Cerebellar nuclear complex (tissue), 1 donor: ENCODE measurements at regions not wholly inside any gene's neighbourhood (a gene's known extent, or its start where the extent isn't known, plus 50 kb on each side); places are given as distances from the start of the nearest gene placed in this dataset.
"Not testable (repeated sequence)": the region's sequence is repeated elsewhere in the genome, so short reads cannot be mapped to it uniquely, and the experiment has no call there.

Experiments used
- DNase-seq, 2 experiments: peaks; one replicate each; lab custom pipeline; 2025; lab: John Stamatoyannopoulos, UW

DNA sequence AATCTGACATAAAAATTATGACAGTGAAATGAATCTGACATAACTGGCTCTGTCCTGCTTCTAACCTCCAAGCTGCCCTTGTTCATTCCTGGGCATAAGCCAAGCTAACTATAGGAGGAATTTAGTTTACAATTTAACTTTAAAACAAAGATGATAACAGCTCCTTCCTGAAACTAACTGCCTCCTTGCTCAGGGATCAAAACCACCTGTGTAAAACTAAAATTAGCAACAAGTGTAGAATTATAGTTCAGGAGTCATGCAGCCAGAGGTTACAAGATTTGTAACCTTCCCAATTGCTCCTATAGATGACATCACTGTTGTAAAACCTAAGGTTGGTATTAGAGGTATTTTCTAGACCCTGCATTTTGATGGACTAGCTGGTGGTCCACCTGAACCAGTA, 256.4 kb upstream of the POM121L12 start:
- DNase-seq: no peak

DNA sequence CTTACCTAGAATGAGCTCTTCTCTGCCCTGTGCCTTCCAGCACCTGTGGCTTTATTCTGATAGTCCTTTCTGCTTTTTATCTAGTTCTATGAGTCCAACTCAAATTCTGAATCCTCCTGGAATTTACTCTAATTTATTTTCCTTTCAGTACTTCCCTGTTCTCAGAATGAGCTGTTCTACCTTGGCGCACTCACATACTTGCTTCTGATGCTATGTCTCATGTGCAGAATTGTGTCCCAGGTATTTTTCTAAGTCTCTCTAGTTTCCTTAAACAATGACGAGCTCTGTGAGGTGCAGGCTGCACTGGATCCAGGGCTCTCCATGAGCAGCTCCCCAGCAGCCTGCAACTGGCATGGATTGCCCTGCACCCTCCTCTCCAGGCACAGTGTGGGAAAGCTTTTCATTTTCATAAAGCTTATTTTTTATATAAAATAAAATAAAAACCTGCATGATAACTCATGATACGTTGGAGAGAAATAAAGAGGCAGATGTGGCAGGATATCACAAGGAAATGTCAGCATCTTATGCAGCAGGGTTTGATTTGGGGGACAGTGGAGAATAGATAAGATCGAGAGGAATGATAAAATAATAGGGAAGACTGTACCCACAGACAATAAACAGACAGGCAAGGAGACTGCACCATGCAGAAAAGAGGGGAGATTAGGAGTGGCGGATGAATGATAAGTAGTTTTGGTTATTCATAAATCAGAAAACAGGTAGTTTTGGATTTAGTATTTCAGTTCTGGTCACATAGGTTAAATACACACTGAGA, 258.2 kb upstream of the POM121L12 start:
- DNase-seq: no peak

DNA sequence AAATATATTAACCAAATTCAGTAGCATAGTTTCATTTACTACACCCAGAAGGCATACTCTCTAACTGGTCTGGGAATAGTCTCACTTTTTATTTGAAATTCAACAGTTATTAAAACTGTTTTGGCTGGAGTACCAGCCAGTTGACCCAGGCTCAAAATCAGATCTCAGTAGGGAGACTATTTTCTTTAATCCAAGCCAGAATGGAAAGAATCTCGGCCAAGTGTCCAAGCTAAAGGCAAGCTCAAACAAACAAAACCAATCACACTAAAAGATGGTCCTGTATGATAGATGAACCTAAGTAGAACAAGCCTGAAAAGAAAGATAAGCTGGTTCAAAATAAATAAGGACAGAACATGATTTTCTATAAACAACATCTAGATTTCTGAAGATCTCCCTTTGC, 259.6 kb upstream of the POM121L12 start:
- DNase-seq: no peak

DNA sequence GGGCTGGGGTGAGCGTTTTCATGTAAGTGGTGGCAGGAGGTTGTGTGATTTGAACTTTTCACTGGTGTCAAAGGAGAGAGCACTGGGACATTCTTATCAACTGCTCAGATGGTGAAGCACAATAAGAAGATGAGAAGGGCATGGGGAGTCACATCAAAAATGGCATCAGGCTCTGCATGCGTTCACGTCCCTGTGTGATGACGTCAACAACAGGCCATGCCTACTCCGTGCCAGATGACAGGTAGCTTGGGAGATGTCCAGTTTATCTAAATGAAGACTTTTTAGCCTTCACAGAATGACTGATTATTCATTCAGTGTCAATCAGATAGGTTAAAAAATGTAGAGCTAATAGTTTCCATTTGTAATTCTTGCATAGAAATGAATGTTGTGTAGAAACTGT, 264.3 kb upstream of the POM121L12 start:
- no peak for DNase-seq

DNA sequence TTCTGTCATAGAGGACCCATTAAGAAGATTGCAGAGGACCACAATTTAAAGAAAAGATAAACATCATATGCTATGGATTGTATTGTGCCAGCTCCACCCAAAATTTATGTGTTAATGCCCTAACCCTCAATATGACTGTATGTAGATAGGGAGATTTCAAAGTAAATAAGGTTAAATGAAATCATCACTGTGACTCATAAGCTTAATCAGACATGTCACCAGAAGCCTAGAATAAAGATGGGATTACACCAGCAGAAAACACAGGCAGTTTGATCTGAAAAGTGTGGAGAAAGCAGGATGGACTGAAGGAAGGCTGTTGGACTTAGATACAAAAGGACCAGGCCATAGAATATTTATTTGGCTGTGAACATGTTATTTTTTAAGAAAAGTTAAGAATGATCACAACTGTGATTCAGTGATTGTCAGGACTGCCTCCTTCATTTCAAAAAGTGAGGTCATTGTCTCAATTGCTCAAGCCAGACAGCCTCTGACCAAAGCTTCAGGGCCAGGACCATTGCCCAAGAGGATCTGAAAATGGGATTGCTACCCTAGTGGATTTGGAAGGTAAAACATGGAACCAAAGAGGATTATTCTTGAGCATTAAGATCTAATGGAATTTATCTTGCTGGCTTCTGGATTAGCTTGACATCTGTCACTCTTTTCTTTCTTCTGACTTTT, 270.8 kb upstream of the POM121L12 start:
- DNase-seq: no peak

DNA sequence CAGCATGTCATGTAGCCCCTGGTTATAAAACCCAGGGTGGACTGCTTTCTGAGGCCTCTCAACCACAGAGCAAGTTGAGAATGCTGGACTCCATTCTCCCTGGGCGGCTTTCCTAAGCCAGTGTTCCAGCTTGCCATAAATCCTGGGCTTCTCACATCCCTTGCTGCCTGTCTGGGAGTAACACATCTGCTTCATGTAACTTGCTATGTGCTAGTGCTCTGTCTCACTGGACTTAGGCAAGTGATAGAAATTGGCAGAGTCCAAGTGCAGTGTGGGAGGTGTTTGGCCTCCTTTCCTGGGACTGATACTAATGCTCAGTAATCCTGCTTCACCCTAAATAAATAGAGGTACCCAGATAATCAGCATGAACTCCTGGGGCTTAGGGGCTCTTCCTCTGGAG, 277.1 kb upstream of the POM121L12 start:
- no peak for DNase-seq

DNA sequence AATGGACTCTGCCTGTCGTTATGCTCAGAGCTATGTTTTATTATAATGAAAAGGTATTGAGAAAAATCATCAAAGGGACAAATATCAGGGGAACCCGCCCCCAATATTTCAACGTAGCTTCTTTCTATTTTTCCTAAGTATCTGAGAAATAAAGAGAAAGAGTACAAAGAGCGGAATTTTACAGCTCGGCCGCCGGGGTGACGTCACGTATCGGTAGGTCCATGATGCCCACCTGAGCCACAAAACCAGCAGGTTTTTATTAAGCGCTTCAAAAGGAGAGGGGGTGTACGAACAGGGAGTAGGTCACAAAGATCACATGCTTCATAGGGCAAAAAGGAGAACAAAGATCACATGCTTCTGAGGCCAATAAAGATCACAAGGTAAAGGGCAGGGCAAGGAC, 281.6 kb upstream of the POM121L12 start:
- no peak for DNase-seq

DNA sequence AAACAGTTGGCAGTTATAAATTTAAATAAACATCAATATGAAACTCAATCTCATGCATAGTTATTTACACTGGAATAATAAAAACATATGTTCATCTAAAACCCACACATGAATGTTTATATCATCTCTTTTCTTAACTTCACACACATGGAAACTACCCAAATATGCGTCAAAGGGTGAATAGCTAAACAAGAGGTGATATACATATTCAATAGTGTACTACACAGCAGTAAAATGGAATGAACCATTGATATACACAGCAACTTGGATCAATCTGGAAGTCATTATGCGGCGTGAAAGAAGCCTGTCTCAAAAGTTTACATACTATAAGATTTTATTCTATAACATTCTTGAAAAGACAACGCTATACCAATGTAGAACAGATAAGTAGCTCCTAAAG, 282.5 kb upstream of the POM121L12 start:
- no peak for DNase-seq

DNA sequence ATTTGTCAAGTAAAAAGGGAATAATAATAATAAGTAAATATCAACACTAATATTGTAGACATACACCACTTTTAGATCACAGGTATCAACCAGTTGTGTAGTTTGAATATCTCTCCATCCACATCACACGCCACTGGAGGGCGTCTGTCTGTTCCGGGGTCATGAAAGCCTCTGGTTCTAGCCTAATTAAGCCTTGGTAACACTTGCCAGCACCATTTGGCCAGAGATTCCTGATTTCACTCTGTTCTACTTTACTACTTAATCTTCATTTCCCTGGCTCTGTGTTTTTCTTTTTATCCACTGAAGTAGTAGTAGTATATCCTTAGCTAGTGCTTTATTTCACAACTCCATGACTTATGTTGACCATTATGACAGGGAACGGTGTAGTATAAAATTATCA, 285.6 kb upstream of the POM121L12 start:
- DNase-seq: no peak

DNA sequence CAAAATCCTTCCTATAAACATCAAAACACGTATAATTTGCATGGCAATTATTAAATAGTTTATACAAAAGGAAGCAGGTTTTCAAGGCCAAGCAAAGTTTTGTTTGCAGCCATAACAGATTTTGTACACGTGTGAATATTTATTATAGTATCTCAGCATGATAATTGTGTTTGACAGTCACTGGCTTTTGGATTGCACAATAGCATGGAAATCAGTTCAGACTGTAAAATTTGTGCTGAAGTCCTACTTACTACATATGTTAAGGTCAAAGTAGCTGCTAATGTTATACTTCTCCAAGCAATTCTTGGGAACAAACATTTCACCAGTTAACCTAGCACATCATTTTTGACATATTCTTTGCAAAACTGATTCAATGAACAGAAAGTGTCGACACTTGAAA, 287.6 kb upstream of the POM121L12 start:
- DNase-seq: no peak

DNA sequence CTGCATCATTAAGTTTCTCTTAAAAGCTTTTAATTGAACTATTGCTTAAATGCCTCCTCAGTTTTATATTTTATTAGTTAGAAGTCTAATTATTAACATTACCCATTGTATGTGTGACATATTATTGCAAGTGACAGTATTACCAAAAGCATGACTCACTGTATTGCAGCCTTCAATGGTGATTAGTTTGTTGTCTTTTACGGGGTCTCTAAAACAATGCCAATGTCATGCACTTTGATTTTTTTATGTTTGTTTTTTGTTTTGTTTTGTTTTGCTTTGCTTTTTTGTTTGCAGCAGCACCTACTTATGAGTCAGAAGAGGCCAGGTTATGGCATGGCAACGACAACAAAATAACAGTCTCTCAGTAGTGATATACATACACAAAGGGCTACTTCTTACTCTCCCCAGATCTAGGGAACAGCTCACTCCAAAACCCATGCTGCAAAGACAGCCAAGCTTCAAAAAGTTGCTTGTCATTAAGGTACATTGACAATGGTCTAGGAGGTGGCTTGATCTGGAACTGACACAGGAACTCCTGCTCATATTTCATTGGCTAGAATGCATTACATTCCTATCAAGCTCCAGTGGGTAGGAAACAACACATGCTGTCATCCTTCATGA, 293.7 kb upstream of the POM121L12 start:
- DNase-seq: no peak

DNA sequence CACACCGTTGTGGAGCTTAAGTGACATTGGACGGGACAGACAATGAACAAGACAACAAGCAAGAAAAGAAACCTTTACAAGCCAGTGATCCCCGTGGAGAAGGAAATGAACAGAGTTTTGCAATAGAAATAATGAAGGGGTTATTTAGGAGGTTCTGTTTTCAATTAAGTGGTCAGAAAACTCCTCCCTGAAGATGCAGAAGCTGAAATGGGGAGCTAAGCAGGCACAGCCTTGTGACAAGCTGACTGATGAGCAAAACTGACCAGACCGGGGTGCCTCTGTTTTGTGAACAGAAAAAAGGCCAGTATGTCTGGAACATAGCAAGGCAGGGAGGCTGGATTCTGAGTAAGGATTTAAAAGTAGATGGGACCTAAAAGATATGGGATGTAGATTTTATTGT, 299.8 kb upstream of the POM121L12 start:
- DNase-seq: no peak

DNA sequence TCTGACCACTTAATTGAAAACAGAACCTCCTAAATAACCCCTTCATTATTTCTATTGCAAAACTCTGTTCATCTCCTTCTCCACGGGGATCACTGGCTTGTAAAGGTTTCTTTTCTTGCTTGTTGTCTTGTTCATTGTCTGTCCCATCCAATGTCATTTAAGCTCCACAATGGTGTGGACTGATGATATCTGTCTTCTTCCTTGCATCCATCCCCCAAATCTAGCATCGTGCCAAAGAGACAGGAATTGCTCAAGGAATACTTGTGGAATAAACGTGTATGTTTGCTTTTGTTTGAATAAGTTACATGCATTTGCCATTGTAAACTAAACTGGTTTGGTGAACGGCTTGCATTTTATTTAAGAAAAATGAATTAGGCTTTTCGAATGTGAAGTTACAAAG, 306.8 kb upstream of the POM121L12 start:
- not testable (repeated sequence) for DNase-seq

DNA sequence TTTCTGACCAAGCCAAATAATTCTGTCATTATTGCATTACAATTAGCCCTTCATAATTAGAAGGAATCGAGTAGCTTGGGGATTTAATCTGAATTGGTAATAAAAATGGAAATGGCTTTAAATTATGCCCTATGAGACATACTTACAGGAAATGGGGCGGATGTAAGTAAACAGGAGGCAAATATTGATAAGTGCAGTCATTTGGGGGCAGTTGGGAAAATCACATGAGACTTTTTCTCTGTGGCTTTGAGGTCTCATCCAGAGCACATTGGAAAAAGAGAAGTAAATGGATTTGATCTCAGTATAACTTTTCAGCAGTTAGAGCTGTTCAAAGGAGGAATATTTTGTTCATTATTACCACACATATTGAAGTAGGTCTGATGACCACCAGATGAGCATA, 307.8 kb upstream of the POM121L12 start:
- DNase-seq: no peak

DNA sequence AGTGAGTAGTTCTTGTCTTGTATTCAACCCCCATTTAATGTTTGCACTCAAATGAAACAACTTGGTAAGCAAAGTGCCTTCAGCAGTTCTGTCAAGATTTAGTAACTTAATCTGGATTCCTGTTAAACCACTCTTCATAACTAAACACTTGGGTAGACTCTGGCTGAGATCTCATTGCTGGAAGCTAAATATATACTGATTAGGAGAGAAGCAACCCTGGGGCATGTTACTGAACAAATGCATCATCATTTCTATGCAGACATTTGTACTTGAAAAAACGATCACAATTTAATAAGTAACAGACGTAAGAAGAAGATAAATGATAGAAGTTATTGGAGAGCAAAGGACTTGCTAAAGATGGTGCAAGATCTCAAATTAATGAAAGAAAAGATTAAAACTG, 308.4 kb upstream of the POM121L12 start:
- DNase-seq: no peak

DNA sequence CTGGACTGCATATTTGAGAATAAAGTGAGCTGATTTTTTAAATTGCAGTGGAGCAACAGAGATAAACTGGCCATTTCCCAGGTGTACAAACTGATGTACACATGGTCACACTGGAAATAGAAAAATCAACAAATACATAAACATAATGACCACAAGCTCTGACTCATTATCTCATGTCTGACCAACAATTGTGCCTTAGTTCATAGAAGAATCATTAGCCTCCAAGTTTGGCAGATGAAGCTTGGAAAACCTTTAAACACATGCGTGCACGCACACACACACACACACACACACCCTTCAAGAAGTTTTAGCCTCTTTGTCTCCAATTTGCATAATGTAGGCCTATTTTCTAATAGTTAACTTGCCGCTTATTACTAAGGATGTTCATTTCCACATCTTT, 308.9 kb upstream of the POM121L12 start:
- no peak for DNase-seq

DNA sequence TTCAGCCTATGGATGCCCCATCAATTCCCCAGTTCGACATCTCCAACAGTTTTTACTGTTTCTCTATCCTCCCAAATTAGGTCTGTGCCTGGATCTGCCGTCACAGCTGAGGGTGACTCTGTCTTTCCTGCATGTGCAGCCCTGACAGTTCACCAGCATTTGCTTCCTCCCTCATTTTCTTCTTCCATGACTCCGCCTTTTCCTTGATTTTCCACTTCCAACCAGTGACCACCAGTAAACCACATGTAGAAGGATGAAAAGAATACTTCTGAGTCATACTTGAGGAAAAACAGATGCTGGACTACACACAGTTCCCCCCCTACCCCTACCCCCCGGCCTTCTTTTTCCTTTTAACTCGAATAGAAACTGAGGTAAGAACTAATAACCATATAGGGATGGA, 311.8 kb upstream of the POM121L12 start:
- DNase-seq: no peak

DNA sequence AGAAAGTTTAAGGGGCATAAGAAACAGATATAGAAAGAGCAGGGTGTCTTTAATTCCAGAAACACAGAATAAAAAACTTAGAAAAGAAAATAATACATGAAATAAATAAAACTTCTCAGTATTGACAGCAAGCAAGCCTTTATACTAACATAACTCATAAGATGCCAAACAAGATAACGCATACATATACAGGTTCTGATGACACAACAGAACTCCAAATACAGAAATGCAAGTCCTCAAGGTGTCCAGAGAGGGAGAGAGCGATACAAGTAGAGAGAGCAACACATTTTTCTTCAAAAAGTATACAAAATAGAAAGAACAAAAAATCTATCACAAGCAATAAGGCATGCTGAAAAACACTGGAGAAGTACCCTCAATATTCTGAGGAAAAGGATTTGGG, 314.6 kb upstream of the POM121L12 start:
- no peak for DNase-seq

DNA sequence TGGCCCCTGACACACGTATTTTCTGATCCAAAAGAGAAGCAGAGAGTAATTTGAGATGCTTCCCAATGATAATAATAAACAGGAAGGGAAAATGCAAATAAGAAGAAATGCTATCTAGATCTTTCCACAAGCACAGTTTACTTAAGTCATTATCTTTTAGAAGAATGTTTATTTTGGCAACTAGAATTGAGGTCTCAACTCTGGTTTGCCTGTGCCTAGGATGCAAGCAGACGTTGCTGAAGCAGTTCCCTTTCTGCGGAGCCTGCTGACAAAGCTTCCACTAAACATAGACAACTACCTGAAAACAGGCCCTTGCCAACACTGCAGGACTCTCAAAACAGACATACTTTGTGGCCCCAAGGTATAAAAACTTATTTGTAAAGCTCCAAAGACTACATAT, 315.8 kb upstream of the POM121L12 start:
- no peak for DNase-seq

DNA sequence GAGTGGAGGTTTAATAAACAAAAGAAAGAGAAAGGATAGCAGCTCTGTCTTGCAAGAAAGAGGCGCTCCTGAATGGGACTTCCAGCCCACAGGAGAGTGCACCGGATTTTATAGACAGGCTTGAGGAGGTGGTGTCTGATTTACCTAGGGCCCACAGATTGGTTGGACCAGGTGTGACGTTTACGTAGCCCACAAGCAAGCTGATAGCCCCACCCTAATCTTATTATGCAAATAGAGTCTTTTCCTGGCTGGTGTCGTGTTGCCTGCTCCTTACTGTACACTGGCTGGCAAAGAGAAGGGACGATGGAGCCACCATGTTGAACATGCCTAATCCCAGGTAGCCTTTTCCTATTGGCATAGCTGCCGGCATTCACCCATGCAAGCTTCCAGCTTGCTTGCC, 319.7 kb upstream of the POM121L12 start:
- DNase-seq: no peak

DNA sequence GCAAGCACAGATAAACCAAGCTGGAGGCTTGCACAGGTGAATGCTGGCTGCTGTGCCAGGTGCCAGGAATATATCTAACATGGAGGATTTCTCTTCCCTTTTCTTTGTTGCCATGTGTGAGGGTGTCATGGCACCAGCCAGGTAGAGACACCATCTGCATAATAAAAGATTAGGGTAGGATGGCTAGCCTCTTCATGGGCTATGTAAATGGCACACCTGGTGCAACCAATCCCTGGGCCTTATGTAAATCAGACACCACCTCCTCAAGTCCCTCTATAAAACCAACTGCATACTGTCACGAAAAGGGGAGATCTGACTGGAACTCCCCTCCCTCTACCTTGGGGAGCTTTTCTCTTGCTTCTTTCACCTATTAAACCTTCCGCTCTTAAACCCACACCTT, 322.5 kb upstream of the POM121L12 start:
- no peak for DNase-seq

DNA sequence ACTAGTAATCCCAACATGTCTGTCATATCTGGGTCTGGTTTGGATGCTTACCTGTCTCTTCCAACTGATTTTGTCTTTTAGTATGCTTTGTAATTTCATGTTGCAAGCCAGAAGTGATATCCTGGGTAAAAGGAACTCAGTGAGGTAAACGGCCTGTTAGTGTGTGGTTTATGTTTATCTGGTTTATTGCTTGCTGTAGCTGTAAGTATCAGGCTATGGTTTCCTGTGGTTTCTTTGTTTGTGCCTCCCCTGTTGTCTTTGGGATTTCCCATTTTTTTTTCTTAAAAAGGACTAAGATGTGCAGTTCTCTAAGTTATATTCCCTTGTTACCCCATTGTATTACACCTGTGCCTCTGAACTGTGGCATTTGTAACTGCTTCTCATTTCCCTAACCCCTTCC, 323.5 kb upstream of the POM121L12 start:
- no peak for DNase-seq

DNA sequence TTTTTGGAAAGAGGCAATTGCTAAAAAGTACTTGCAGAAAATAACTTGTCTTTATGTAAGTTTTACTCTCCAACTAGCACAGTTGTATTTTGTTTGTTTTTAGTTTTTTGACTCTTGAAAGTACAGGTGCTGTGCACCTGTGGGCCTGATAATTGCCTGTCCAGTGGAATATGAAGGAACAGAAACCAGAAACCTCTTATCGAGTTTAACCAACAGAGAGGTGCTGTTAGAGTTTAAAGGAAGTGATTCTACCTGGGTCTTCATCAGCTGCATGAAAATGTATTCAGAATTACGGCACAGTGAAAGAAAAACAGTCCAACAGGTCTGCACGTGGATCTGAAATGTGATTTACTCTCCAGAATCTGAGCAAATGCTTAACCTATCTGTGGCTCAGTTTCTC, 326.6 kb upstream of the POM121L12 start:
- DNase-seq: no peak
